ENCODE measurements at regions not wholly inside any gene's neighbourhood (a gene's known extent, or its start where the extent isn't known, plus 50 kb on each side); places are given as distances from the start of the nearest gene placed in this dataset.

DNA sequence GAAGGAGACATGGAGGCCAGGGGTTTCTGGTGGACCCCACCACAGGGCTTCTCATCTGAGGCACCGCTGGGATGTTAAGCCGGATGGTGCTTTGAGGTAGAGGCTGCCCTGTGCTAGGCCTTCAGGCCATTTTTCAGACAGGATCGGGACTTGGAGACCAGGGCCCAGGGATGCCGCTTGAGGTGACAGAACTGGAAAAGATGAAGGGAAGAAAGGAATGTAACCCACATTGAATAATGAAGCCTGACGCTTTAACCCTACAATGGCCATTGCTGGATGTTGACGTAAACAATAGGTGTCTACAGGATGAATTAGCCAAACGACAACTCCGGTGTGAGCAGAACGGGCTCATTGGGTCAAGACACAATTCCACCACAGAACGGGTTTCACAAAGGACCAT, 62.5 kb downstream of the CEBPB start:
- Mint-ChIP-seq H3K27me3 (peaks cover 6 to 12% of the 10 kb centered on the region in 2 donors), H3K9me3 (no peaks in the 10 kb centered on the region), H3K27ac (no peak overlapping the region), H3K4me3 (no peak overlapping the region), H3K36me3 (no peaks in the 10 kb centered on the region), H3K4me1 (no peaks in the 10 kb centered on the region)
- CTCF ChIA-PET, result no interaction called here
- no peaks in the 10 kb centered on the region for H3K9me3 ChIP-seq (ENCODE audit: low read length)
- H3K4me3 ChIP-seq (ENCODE audit: low read length), result no peak overlapping the region
- no peaks in the 10 kb centered on the region for H3K4me1 ChIP-seq (ENCODE audit: insufficient read depth, low read length)
- no peaks in the 10 kb centered on the region for H3K27me3 ChIP-seq (ENCODE audit: insufficient read depth, low read length, poor library complexity, severe bottlenecking)
- DNase-seq, result no peak
- POLR2A ChIA-PET, result no interaction called here
- H3K36me3 ChIP-seq (ENCODE audit: insufficient read depth, low read length), result no peaks in the 10 kb centered on the region
- no peak overlapping the region for H3K27ac ChIP-seq (ENCODE audit: low read depth, low read length)

DNA sequence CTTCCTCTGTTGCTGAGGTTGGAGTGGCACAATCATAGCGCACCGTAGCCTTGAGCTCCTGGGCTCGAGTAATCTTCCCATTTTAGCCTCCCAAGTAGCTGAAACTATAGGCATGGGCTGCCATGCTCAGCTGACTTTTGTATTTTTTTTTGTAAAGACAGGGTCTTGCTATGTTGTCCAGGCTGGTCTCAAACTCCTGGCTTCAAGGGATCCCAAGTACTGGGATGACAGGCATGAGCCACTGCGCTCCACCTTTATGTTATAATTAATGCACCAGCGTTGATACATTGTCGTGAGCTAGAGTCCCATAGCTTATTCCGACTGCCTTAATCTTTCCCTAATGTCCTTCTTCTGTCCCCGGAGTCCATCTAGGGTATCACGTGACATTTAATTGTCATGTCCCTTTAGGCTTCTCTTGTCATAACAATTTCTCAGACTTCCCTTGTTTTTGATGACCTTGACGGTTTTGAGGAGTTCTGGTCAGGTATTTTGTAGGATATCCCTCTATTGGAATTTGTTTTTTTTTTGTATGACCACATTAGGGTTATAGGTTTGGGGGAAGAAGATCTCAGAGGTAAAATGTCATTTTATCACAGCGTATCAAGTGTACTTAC, 63.9 kb downstream of the CEBPB start:
- no peak overlapping the region for H3K4me3 Mint-ChIP-seq
- no peak overlapping the region for H3K27ac Mint-ChIP-seq
- Histone ChIP-seq H3K4me3 (ENCODE audit: low read length) (no peak overlapping the region), H3K27me3 (ENCODE audit: insufficient read depth, low read length, poor library complexity, severe bottlenecking) (no peaks in the 10 kb centered on the region), H3K4me1 (ENCODE audit: insufficient read depth, low read length) (no peaks in the 10 kb centered on the region), H3K9me3 (ENCODE audit: low read length) (no peaks in the 10 kb centered on the region), H3K27ac (ENCODE audit: low read depth, low read length) (no peak overlapping the region), H3K36me3 (ENCODE audit: insufficient read depth, low read length) (no peaks in the 10 kb centered on the region)
- no peaks in the 10 kb centered on the region for H3K36me3 Mint-ChIP-seq
- no peaks in the 10 kb centered on the region for H3K4me1 Mint-ChIP-seq
- no peak for DNase-seq
- H3K27me3 Mint-ChIP-seq, result peaks cover 6 to 9% of the 10 kb centered on the region in 2 donors
- H3K9me3 Mint-ChIP-seq, result no peaks in the 10 kb centered on the region
- CTCF ChIA-PET, result no interaction called here
- POLR2A ChIA-PET, result no interaction called here

DNA sequence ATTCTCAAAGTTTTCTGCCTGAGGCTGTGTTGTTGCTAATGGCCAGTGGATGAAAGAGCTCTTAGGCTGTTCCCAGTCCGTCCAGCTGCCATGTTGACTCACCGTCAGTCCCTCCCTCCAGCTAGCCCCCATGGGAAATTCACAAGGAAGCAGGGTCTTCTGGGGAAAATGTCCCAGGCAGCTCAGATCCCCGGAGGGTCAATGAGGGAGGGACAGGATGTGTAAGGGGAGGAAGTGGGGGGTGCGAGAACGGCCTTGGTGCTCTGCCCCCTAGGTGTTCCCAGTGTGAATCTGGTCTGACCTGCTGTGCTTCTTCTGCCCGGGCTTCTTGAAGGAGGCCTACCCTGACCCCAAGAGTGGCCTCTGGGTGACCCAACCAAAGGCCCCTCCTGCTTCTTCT, 65.9 kb downstream of the CEBPB start:
- no peak overlapping the region for H3K4me3 ChIP-seq (ENCODE audit: low read length)
- H3K9me3 ChIP-seq (ENCODE audit: low read length), result no peaks in the 10 kb centered on the region
- H3K9me3 Mint-ChIP-seq, result no peaks in the 10 kb centered on the region
- no peaks in the 10 kb centered on the region for H3K4me1 Mint-ChIP-seq
- no peak overlapping the region for H3K27ac ChIP-seq (ENCODE audit: low read depth, low read length)
- H3K27me3 ChIP-seq (ENCODE audit: insufficient read depth, low read length, poor library complexity, severe bottlenecking), result no peaks in the 10 kb centered on the region
- CTCF ChIA-PET, result no interaction called here
- no peaks in the 10 kb centered on the region for H3K36me3 ChIP-seq (ENCODE audit: insufficient read depth, low read length)
- peaks cover 6 to 9% of the 10 kb centered on the region in 2 donors for H3K27me3 Mint-ChIP-seq
- no peaks in the 10 kb centered on the region for H3K36me3 Mint-ChIP-seq
- no peak for DNase-seq
- POLR2A ChIA-PET, result no interaction called here
- H3K27ac Mint-ChIP-seq, result no peak overlapping the region
- no peaks in the 10 kb centered on the region for H3K4me1 ChIP-seq (ENCODE audit: insufficient read depth, low read length)
- H3K4me3 Mint-ChIP-seq, result no peak overlapping the region

DNA sequence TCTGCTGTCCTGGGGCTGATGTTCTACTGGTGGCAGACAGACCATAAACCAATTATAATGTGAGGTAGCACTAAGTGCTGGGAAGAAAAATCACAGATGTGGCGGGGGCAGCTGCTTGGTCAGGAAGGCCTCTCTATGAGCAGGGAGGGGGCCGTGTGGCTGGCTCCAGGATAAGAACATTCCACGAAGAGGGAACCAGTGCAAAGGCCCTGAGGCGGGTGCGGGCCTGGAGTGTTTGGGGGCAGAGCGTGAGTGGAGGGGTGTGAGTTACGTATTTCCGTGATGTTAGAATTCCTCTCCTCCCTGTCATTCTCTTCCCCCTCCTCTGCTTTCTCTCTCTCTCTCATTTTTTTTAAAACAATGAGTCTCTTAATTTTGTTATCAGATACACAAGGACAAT, 67.2 kb downstream of the CEBPB start:
- H3K9me3 Mint-ChIP-seq, result no peaks in the 10 kb centered on the region
- Histone ChIP-seq H3K9me3 (ENCODE audit: low read length) (no peaks in the 10 kb centered on the region), H3K4me1 (ENCODE audit: insufficient read depth, low read length) (no peaks in the 10 kb centered on the region), H3K27ac (ENCODE audit: low read depth, low read length) (no peak overlapping the region), H3K27me3 (ENCODE audit: insufficient read depth, low read length, poor library complexity, severe bottlenecking) (no peaks in the 10 kb centered on the region), H3K4me3 (ENCODE audit: low read length) (no peak overlapping the region), H3K36me3 (ENCODE audit: insufficient read depth, low read length) (no peaks in the 10 kb centered on the region)
- no peaks in the 10 kb centered on the region for H3K4me1 Mint-ChIP-seq
- no peaks in the 10 kb centered on the region for H3K36me3 Mint-ChIP-seq
- ChIA-PET CTCF (no interaction called here), POLR2A (no interaction called here)
- no peak overlapping the region for H3K4me3 Mint-ChIP-seq
- peaks cover 6% of the 10 kb centered on the region in 2 donors for H3K27me3 Mint-ChIP-seq
- no peak for DNase-seq
- no peak overlapping the region for H3K27ac Mint-ChIP-seq

DNA sequence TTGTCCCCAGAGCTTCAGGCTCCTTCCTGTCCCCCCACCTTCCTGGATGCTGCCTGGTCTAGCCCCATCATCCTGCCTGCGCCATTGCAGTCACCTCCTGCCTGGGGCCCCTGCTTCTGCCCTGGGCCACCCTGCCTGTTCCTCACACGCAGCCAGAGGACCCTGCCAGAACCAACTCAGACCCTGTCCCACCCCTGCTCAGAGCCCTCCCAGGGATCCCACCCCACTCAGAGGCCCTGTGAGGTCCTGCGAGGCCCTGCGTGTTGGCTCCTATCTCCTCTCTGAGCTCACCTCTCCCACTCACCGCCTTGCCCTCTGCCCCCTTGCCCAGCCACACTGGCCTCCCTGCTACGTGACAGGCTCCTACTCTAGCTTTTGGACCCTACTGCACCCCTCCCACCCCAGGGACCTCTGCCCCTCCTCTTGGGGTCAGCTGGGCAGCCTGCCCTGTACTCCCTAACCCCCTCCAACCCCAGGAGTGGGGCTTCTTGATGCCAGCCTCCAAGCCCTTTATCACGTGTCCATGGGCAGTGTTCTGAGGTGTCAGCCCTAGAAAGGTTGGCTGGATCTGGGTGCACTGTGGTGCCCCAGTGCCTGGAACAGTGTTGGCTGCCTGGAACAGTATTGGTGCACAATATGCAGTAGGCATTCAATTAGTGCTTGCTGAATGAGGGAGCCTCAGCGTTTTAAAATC, 68.3 kb downstream of the CEBPB start:
- CTCF ChIA-PET, result no interaction called here
- Mint-ChIP-seq H3K4me3 (peak overlapping the region in 1 of 7 donors; percentile 58), H3K27ac (no peak overlapping the region), H3K27me3 (peaks cover 6% of the 10 kb centered on the region in 2 donors), H3K9me3 (no peaks in the 10 kb centered on the region), H3K36me3 (no peaks in the 10 kb centered on the region), H3K4me1 (no peaks in the 10 kb centered on the region)
- Histone ChIP-seq H3K27me3 (ENCODE audit: insufficient read depth, low read length, poor library complexity, severe bottlenecking) (no peaks in the 10 kb centered on the region), H3K4me1 (ENCODE audit: insufficient read depth, low read length) (no peaks in the 10 kb centered on the region), H3K36me3 (ENCODE audit: insufficient read depth, low read length) (no peaks in the 10 kb centered on the region), H3K9me3 (ENCODE audit: low read length) (no peaks in the 10 kb centered on the region), H3K27ac (ENCODE audit: low read depth, low read length) (no peak overlapping the region), H3K4me3 (ENCODE audit: low read length) (no peak overlapping the region)
- no peak for DNase-seq
- POLR2A ChIA-PET, result no interaction called here

DNA sequence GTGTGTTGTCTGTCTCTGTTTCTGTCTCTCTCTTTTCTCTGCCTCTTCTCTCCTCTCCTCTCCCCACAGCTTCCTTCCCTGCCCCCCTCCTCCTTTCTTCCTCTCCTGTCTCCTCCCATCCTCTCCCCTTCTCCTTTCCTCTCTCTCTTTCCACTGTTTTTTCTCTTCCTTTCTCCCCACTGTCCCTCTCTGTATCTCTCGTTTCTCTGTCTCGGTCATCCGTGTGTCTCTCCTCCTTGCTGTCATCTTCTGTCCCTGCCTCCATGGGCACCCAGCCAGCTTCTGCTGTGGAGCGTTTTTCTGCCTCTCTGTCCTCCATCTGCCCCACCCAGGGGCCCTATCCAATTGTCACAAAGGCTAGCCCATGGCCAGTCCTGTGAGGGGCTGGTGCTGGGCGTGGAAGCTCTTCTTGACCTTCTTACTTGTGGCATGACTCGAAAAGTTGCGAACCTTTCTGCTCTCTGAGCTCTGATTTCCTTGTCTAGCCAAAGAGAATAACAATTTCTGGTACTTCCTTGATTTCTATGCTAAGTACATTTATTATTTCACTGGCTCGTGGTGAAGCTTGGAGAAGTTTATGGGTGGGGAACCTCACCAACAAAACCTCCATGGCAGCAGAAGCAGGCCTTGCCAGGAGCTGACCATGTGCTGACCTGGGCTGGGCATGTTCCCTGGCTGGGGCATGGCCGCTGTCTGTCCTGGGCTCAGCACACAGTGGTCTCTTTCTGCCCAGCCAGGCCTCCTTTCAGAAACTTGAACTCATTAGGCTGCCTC, 69.3 kb downstream of the CEBPB start:
- Histone ChIP-seq H3K4me1 (ENCODE audit: insufficient read depth, low read length) (no peaks in the 10 kb centered on the region), H3K27ac (ENCODE audit: low read depth, low read length) (no peak overlapping the region), H3K4me3 (ENCODE audit: low read length) (no peak overlapping the region), H3K9me3 (ENCODE audit: low read length) (no peaks in the 10 kb centered on the region), H3K27me3 (ENCODE audit: insufficient read depth, low read length, poor library complexity, severe bottlenecking) (no peaks in the 10 kb centered on the region), H3K36me3 (ENCODE audit: insufficient read depth, low read length) (no peaks in the 10 kb centered on the region)
- no peak overlapping the region for H3K4me3 Mint-ChIP-seq
- H3K9me3 Mint-ChIP-seq, result no peaks in the 10 kb centered on the region
- H3K4me1 Mint-ChIP-seq, result no peaks in the 10 kb centered on the region
- CTCF ChIA-PET, result no interaction called here
- POLR2A ChIA-PET, result no interaction called here
- peak overlapping the region in 1 of 8 donors; percentile 9 for H3K27ac Mint-ChIP-seq
- H3K27me3 Mint-ChIP-seq, result peaks cover 0 to under 1% of the 10 kb centered on the region in 2 donors
- H3K36me3 Mint-ChIP-seq, result no peaks in the 10 kb centered on the region
- no peak for DNase-seq

DNA sequence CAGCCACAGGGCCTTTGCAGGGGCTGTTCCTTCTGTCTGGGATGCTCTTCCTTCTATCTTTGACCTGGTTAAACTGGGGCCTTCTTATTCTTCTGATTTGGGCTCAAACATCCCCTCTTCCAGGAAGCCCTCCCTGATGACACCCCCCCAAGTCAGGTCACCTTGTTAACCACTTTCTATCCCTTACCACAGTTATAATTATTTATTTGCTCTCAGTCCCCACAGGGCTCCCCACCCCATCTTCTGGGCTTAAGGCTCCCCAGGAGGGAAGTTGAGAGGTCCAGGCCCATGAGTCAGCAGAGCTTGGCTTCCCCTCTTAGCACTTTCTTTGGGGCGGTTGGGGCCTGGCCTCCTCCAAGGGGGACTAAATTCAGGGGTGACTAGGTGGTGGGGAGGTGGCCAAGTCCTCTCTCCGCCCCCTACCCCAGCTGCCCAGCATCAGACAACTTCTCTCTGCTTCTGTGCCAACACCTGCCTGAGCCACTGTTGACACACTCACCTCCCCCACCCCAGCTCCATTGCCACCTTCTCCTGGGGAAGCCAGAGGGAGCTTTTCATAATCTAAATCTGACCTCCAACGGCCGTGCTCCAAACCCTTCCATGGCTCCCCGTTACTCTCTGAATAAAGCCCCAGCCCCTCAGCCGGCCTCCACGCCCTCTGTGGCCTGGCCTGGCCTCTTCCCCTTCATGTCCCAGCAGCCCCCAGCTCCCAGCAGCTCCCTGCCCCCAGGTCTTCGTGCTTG, 70.0 kb downstream of the CEBPB start:
- CTCF ChIA-PET, result no interaction called here
- Mint-ChIP-seq H3K4me3 (no peak overlapping the region), H3K36me3 (no peaks in the 10 kb centered on the region), H3K27ac (peak overlapping the region in 3 of 8 donors; percentile 9 to 61 (median 60)), H3K4me1 (no peaks in the 10 kb centered on the region), H3K27me3 (no peaks in the 10 kb centered on the region), H3K9me3 (no peaks in the 10 kb centered on the region)
- POLR2A ChIA-PET, result no interaction called here
- no peak overlapping the region for H3K4me3 ChIP-seq (ENCODE audit: low read length)
- DNase-seq, result no peak
- no peaks in the 10 kb centered on the region for H3K4me1 ChIP-seq (ENCODE audit: insufficient read depth, low read length)
- H3K27ac ChIP-seq (ENCODE audit: low read depth, low read length), result no peak overlapping the region
- H3K9me3 ChIP-seq (ENCODE audit: low read length), result no peaks in the 10 kb centered on the region
- H3K36me3 ChIP-seq (ENCODE audit: insufficient read depth, low read length), result no peaks in the 10 kb centered on the region
- H3K27me3 ChIP-seq (ENCODE audit: insufficient read depth, low read length, poor library complexity, severe bottlenecking), result no peaks in the 10 kb centered on the region
